SK-N-SH (cell line): ENCODE measurements at regions not wholly inside any gene's neighbourhood (a gene's known extent, or its start where the extent isn't known, plus 50 kb on each side); places are given as distances from the start of the nearest gene placed in this dataset.

ENCODE experiments used
- CTCF ChIA-PET: fragments of 300-600, 350-600 bp; formaldehyde crosslinking; extraction: SDS; loops from one replicate; lab custom pipeline; 2021; lab: Yijun Ruan, JAX
- POLR2A ChIA-PET: fragments of 350-600 bp; sonication (Branson Sonifier 250); formaldehyde crosslinking; extraction: SDS; loops from one replicate; lab custom pipeline; 2020; ENCODE audit warnings: antibody characterized with exemption, inconsistent platforms; lab: Yijun Ruan, JAX
- DNase-seq: peaks from one replicate; pipeline ENCODE4 v3.0.0; 2012
- H2AFZ ChIP-seq: fragments of 200-600 bp; sonication (generic); 2 replicates; pipeline ENCODE4 v1.8.1; 2016; ENCODE audit warnings: antibody characterized with exemption, mild to moderate bottlenecking, low read depth
- H3F3A ChIP-seq: fragments of 200-600 bp; sonication (generic); replicated peaks from 2 replicates; pipeline ENCODE3; 2016; ENCODE audit warnings: antibody characterized with exemption, mild to moderate bottlenecking; ENCODE audit not compliant: insufficient read depth
- H3K27ac ChIP-seq, 2 experiments: fragments of 200-500 bp in 1 of 2; fragments of 200-600 bp in 1 of 2; sonication (Bioruptor generic) in 1 of 2; sonication (generic), shearing (Covaris generic) in 1 of 2; 2 replicates each; pipeline versions ENCODE4 v1.5.1 to v1.6.1; 2014 to 2016; ENCODE audit warnings: low read depth in 2 of 2, inconsistent platforms in 1 of 2, low read length in 1 of 2, mild to moderate bottlenecking in 1 of 2, mixed read lengths in 1 of 2
- H3K27me3 ChIP-seq: fragments of 200-600 bp; sonication (generic), shearing (Covaris generic); 2 replicates; pipeline ENCODE4 v1.6.1; 2016; ENCODE audit warnings: mixed run types; ENCODE audit not compliant: insufficient read depth
- H3K36me3 ChIP-seq, 2 experiments: fragments of 200-500 bp in 1 of 2; fragments of 200-600 bp in 1 of 2; sonication (Bioruptor generic) in 1 of 2; sonication (generic) in 1 of 2; replicated peaks in 1 of 2; 2 replicates each; pipeline versions ENCODE3 to v1.5.1; 2014 to 2016; ENCODE audit warnings: low read length in 1 of 2, mild to moderate bottlenecking in 1 of 2; ENCODE audit not compliant: insufficient read depth in 2 of 2, control insufficient read depth in 1 of 2
- H3K4me1 ChIP-seq, 2 experiments: fragments of 200-500 bp in 1 of 2; fragments of 200-600 bp in 1 of 2; sonication (Bioruptor generic) in 1 of 2; sonication (generic), shearing (Covaris generic) in 1 of 2; 2 replicates each; pipeline versions ENCODE4 v1.5.1 to v1.6.1; 2014 to 2016; ENCODE audit warnings: low read depth in 1 of 2, low read length in 1 of 2, mixed run types in 1 of 2; ENCODE audit not compliant: insufficient read depth in 2 of 2, control insufficient read depth in 1 of 2
- H3K4me2 ChIP-seq: fragments of 200-600 bp; sonication (generic), shearing (Covaris generic); 2 replicates; pipeline ENCODE4 v1.6.1; 2017; ENCODE audit warnings: mixed run types
- H3K4me3 ChIP-seq, 2 experiments: fragments of 200-500 bp in 1 of 2; fragments of 200-600 bp in 1 of 2; sonication (Bioruptor generic) in 1 of 2; sonication (generic), shearing (Covaris generic) in 1 of 2; 2 replicates each; pipeline versions ENCODE4 v1.5.1 to v1.8.1; 2014 to 2016; ENCODE audit warnings: low read depth in 2 of 2, inconsistent platforms in 1 of 2, low read length in 1 of 2, mild to moderate bottlenecking in 1 of 2, mixed read lengths in 1 of 2, moderate library complexity in 1 of 2
- H3K79me2 ChIP-seq: fragments of 200-600 bp; sonication (generic); 2 replicates; pipeline ENCODE4 v1.8.1; 2017; ENCODE audit warnings: mild to moderate bottlenecking; ENCODE audit not compliant: insufficient read depth
- H3K9ac ChIP-seq: fragments of 200-600 bp; sonication (generic); 2 replicates; pipeline ENCODE4 v1.6.1; 2017; ENCODE audit warnings: mixed run types
- H3K9me2 ChIP-seq: fragments of 200-600 bp; sonication (generic); 2 replicates; pipeline ENCODE4 v1.6.1; 2017; ENCODE audit warnings: mixed run types
- H3K9me3 ChIP-seq: fragments of 200-600 bp; sonication (generic); 2 replicates; pipeline ENCODE4 v1.6.1; 2017; ENCODE audit warnings: mixed run types, mild to moderate bottlenecking, moderate library complexity
- H4K20me1 ChIP-seq: fragments of 200-600 bp; sonication (generic); 2 replicates; pipeline ENCODE4 v1.6.1; 2017; ENCODE audit warnings: mild to moderate bottlenecking, mixed run types; ENCODE audit not compliant: insufficient read depth
- FOXJ3 ChIP-seq: sonication (generic); formaldehyde crosslinking; IDR thresholded peaks from 2 replicates; pipeline ENCODE4 v1.5.1; 2020; ENCODE audit warnings: mild to moderate bottlenecking, missing genetic modification reagents
- MXI1 ChIP-seq: IDR thresholded peaks from 2 replicates; pipeline ENCODE4 v1.6.1; 2012; ENCODE audit warnings: mild to moderate bottlenecking, low read depth, low read length, improper control_type of control experiment
- NFIC ChIP-seq: IDR thresholded peaks from 2 replicates; pipeline ENCODE4 v1.4.0; 2012; ENCODE audit warnings: borderline replicate concordance
- RFX5 ChIP-seq: IDR thresholded peaks from 2 replicates; pipeline ENCODE4 v1.6.1; 2012; ENCODE audit warnings: mild to moderate bottlenecking, improper control_type of control experiment, low read length
- SMC3 ChIP-seq: IDR thresholded peaks from 2 replicates; pipeline ENCODE4 v1.6.1; 2012; ENCODE audit warnings: low read depth, low read length, improper control_type of control experiment
- TEAD4 ChIP-seq: IDR thresholded peaks from 2 replicates; pipeline ENCODE4 v1.4.0; 2012; ENCODE audit warnings: mild to moderate bottlenecking, borderline replicate concordance; ENCODE audit not compliant: insufficient read depth
- USF1 ChIP-seq: IDR thresholded peaks from 2 replicates; pipeline ENCODE4 v1.4.0; 2012; ENCODE audit warnings: low read depth, borderline replicate concordance
- USF2 ChIP-seq: fragments of 150-350 bp; IDR thresholded peaks from 2 replicates; pipeline ENCODE4 v1.6.1; 2017; ENCODE audit warnings: antibody characterized with exemption, low read length, low read depth, borderline replicate concordance
- WGBS: methylation state at CpG from one replicate; pipeline ENCODE4 v1.1.6; 2017; ENCODE audit warnings: low lambda C conversion rate; 5-methylcytosine and 5-hydroxymethylcytosine counted together
- TF ChIP-seq, protein P1 (sequence below): IDR thresholded peaks from 2 replicates; pipeline ENCODE4; 2012
- TF ChIP-seq, protein P2 (sequence below): IDR thresholded peaks from 2 replicates; pipeline ENCODE4 v1.6.1; 2012; ENCODE audit warnings: mild to moderate bottlenecking, low read depth, low read length, moderate library complexity
- TF ChIP-seq, protein P3 (sequence below): IDR thresholded peaks from 2 replicates; pipeline ENCODE4 v1.4.0; 2012; ENCODE audit warnings: low read depth, borderline replicate concordance

DNA sequence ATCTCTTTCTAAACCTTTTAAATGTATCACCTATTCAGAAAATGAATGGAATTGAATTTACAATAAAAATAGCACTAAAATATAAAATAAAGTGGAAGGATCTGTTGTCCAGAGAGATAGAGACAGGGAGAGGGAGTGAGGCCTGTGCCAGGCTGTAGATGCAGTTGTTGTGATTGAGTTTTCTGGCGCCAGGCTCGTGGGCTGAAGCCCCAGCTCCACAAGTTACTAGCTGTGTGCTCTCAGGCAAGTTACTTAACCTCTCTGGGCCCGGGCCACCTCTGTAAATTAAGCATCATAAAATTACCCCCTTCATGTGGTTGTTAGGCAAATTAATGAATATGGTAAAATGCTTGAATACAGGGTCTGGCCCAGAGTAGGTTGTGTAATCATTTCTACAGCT lies 52.3 kb upstream of the USP29 start:
- no peaks in the 10 kb centered on the region for H3K36me3 ChIP-seq
- ChIA-PET POLR2A (no interaction called here), CTCF (interaction anchor here (1.4 kb wide), 1 partner anchor 32 kb away, joined by 4 read pairs; no protein-coding TSS in a partner anchor)
- TF ChIP-seq MXI1 = no peak
- TF ChIP-seq SMC3 = no peak
- TF ChIP-seq USF1 = no peak
- TF ChIP-seq, all 33 proteins: peak for 0
- Histone ChIP-seq H3K9me2 (no peaks in the 10 kb centered on the region), H2AFZ (no peak overlapping the region), H3K4me1 (no peaks in the 10 kb centered on the region), H3K27me3 (no peaks in the 10 kb centered on the region), H3K4me2 (no peak overlapping the region), H3K9me3 (no peaks in the 10 kb centered on the region; the same call in 1 of the 2 replicates), H3K79me2 (no peaks in the 10 kb centered on the region), H3K9ac (no peak overlapping the region), H3K27ac (no peak overlapping the region), H3K4me3 (no peak overlapping the region), H4K20me1 (no peaks in the 10 kb centered on the region), H3F3A (no peaks in the 10 kb centered on the region)
- no peak for DNase-seq
- WGBS = 3% methylated on average over 3 of the region's 3 CpGs

GRCh38 chr19:57068311-57068710 lies 51.5 kb upstream of the USP29 start:
- Histone ChIP-seq H3K4me1 (no peaks in the 10 kb centered on the region), H3K9ac (no peak overlapping the region), H3K36me3 (no peaks in the 10 kb centered on the region), H3K27ac (no peak overlapping the region), H3F3A (no peaks in the 10 kb centered on the region), H3K27me3 (no peaks in the 10 kb centered on the region), H4K20me1 (no peaks in the 10 kb centered on the region), H2AFZ (no peak overlapping the region), H3K4me3 (no peak overlapping the region), H3K4me2 (no peak overlapping the region), H3K9me3 (no peaks in the 10 kb centered on the region; the same call in 1 of the 2 replicates), H3K79me2 (no peaks in the 10 kb centered on the region), H3K9me2 (no peaks in the 10 kb centered on the region)
- DNase-seq = no peak
- WGBS = 59% methylated on average over 9 of the region's 12 CpGs
- POLR2A ChIA-PET = no interaction called here
- CTCF ChIA-PET = interaction anchor here (1.2 to 1.5 kb wide), 3 partner anchors 10 to 230 kb away, joined by 3 to 4 read pairs (median 3); no protein-coding TSS in a partner anchor
- no peak for TF ChIP-seq FOXJ3 (CRISPR knock-in tag)
- TF ChIP-seq RFX5 = no peak
- TF ChIP-seq, protein P1, sequence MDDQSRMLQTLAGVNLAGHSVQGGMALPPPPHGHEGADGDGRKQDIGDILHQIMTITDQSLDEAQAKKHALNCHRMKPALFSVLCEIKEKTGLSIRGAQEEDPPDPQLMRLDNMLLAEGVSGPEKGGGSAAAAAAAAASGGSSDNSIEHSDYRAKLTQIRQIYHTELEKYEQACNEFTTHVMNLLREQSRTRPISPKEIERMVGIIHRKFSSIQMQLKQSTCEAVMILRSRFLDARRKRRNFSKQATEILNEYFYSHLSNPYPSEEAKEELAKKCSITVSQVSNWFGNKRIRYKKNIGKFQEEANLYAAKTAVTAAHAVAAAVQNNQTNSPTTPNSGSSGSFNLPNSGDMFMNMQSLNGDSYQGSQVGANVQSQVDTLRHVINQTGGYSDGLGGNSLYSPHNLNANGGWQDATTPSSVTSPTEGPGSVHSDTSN = no peak
- TF ChIP-seq USF2 = no peak
- no peak for TF ChIP-seq NFIC
- TF ChIP-seq, protein P2, sequence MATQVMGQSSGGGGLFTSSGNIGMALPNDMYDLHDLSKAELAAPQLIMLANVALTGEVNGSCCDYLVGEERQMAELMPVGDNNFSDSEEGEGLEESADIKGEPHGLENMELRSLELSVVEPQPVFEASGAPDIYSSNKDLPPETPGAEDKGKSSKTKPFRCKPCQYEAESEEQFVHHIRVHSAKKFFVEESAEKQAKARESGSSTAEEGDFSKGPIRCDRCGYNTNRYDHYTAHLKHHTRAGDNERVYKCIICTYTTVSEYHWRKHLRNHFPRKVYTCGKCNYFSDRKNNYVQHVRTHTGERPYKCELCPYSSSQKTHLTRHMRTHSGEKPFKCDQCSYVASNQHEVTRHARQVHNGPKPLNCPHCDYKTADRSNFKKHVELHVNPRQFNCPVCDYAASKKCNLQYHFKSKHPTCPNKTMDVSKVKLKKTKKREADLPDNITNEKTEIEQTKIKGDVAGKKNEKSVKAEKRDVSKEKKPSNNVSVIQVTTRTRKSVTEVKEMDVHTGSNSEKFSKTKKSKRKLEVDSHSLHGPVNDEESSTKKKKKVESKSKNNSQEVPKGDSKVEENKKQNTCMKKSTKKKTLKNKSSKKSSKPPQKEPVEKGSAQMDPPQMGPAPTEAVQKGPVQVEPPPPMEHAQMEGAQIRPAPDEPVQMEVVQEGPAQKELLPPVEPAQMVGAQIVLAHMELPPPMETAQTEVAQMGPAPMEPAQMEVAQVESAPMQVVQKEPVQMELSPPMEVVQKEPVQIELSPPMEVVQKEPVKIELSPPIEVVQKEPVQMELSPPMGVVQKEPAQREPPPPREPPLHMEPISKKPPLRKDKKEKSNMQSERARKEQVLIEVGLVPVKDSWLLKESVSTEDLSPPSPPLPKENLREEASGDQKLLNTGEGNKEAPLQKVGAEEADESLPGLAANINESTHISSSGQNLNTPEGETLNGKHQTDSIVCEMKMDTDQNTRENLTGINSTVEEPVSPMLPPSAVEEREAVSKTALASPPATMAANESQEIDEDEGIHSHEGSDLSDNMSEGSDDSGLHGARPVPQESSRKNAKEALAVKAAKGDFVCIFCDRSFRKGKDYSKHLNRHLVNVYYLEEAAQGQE = no peak
- no peak for TF ChIP-seq SMC3
- no peak for TF ChIP-seq TEAD4
- TF ChIP-seq, protein P3, sequence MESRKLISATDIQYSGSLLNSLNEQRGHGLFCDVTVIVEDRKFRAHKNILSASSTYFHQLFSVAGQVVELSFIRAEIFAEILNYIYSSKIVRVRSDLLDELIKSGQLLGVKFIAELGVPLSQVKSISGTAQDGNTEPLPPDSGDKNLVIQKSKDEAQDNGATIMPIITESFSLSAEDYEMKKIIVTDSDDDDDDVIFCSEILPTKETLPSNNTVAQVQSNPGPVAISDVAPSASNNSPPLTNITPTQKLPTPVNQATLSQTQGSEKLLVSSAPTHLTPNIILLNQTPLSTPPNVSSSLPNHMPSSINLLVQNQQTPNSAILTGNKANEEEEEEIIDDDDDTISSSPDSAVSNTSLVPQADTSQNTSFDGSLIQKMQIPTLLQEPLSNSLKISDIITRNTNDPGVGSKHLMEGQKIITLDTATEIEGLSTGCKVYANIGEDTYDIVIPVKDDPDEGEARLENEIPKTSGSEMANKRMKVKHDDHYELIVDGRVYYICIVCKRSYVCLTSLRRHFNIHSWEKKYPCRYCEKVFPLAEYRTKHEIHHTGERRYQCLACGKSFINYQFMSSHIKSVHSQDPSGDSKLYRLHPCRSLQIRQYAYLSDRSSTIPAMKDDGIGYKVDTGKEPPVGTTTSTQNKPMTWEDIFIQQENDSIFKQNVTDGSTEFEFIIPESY = no peak
- TF ChIP-seq, all 33 proteins: peak for 0
